SK-N-SH (cell line): ENCODE measurements at regions not wholly inside any gene's neighbourhood (a gene's known extent, or its start where the extent isn't known, plus 50 kb on each side); places are given as distances from the start of the nearest gene placed in this dataset.

Experiments
- ELF1 ChIP-seq: IDR thresholded peaks from 2 replicates; pipeline ENCODE4 v1.4.0; 2012
- EP300 ChIP-seq, 2 experiments: IDR thresholded peaks; 2 replicates each; pipeline versions ENCODE4 v1.4.0 to v1.6.1; 2012; ENCODE audit warnings: borderline replicate concordance in 1 of 2, low read depth in 1 of 2, low read length in 1 of 2
- EZH2phosphoT487 ChIP-seq: fragments of 200-600 bp; sonication (generic); IDR thresholded peaks from 2 replicates; pipeline ENCODE4 v1.6.1; 2017; ENCODE audit warnings: low read depth, mixed run types, mild to moderate bottlenecking, antibody characterized with exemption, moderate library complexity, borderline replicate concordance
- FOSL2 ChIP-seq: IDR thresholded peaks from 2 replicates; pipeline ENCODE4 v1.4.0; 2012; ENCODE audit warnings: low read depth, mild to moderate bottlenecking, moderate library complexity, borderline replicate concordance
- FOXM1 ChIP-seq: IDR thresholded peaks from 2 replicates; pipeline ENCODE4 v1.4.0; 2012; ENCODE audit warnings: low read depth, mild to moderate bottlenecking
- GATA2 ChIP-seq: sonication (generic); formaldehyde crosslinking; IDR thresholded peaks from 2 replicates; pipeline ENCODE4 v1.5.0; 2020; ENCODE audit warnings: mild to moderate bottlenecking, missing genetic modification reagents
- MXI1 ChIP-seq: IDR thresholded peaks from 2 replicates; pipeline ENCODE4 v1.6.1; 2012; ENCODE audit warnings: mild to moderate bottlenecking, low read depth, low read length, improper control_type of control experiment
- RXRA ChIP-seq: IDR thresholded peaks from 2 replicates; pipeline ENCODE4 v1.4.0; 2012; ENCODE audit warnings: low read depth, mild to moderate bottlenecking, borderline replicate concordance
- SIN3A ChIP-seq: IDR thresholded peaks from 2 replicates; pipeline ENCODE4 v1.6.1; 2012; ENCODE audit warnings: low read depth, mild to moderate bottlenecking, low read length, moderate library complexity, borderline replicate concordance
- TCF12 ChIP-seq: IDR thresholded peaks from 2 replicates; pipeline ENCODE4 v1.4.0; 2012
- TF ChIP-seq, protein P1 (sequence below): fragments of 200-600 bp; sonication (generic); IDR thresholded peaks from 2 replicates; pipeline ENCODE4 v1.6.1; 2017; ENCODE audit warnings: antibody characterized with exemption, mild to moderate bottlenecking, moderate library complexity
- TF ChIP-seq, protein P2 (sequence below): IDR thresholded peaks from 2 replicates; pipeline ENCODE4 v1.6.1; 2012; ENCODE audit warnings: mild to moderate bottlenecking, low read depth, low read length, moderate library complexity

DNA sequence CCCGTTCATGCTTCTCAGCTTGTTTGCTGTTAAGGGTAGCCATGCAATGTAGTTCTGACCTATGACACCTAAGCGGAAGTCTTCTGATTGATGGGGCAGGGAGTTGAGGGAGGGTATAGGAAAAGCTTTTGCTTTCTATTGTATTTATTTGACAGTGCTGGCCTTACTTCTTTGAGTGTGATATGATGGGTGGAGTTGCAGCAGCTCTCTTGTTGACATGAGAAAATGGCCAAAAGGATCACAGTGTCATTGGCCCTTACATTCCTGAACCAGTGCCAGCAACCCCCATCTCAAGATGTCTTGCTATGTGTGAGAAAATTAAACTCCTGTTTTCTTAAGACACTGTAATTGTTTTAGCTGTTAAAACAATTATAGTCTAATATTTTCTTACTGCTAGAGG lies 117.5 kb downstream of the SAMD5 start:
- TF ChIP-seq EZH2phosphoT487 (no peak), RXRA (no peak), FOSL2 (no peak), EP300 (IDR thresholded peaks at IDR 0.05; ENCODE audit: borderline replicate concordance in 1 of 2, low read depth in 1 of 2, low read length in 1 of 2) (no peak), SIN3A (no peak), MXI1 (no peak), ELF1 (no peak), TCF12 (no peak), GATA2 (CRISPR knock-in tag) (no peak), FOXM1 (no peak)
- TF ChIP-seq, protein P1, sequence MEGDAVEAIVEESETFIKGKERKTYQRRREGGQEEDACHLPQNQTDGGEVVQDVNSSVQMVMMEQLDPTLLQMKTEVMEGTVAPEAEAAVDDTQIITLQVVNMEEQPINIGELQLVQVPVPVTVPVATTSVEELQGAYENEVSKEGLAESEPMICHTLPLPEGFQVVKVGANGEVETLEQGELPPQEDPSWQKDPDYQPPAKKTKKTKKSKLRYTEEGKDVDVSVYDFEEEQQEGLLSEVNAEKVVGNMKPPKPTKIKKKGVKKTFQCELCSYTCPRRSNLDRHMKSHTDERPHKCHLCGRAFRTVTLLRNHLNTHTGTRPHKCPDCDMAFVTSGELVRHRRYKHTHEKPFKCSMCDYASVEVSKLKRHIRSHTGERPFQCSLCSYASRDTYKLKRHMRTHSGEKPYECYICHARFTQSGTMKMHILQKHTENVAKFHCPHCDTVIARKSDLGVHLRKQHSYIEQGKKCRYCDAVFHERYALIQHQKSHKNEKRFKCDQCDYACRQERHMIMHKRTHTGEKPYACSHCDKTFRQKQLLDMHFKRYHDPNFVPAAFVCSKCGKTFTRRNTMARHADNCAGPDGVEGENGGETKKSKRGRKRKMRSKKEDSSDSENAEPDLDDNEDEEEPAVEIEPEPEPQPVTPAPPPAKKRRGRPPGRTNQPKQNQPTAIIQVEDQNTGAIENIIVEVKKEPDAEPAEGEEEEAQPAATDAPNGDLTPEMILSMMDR: no peak
- TF ChIP-seq, protein P2, sequence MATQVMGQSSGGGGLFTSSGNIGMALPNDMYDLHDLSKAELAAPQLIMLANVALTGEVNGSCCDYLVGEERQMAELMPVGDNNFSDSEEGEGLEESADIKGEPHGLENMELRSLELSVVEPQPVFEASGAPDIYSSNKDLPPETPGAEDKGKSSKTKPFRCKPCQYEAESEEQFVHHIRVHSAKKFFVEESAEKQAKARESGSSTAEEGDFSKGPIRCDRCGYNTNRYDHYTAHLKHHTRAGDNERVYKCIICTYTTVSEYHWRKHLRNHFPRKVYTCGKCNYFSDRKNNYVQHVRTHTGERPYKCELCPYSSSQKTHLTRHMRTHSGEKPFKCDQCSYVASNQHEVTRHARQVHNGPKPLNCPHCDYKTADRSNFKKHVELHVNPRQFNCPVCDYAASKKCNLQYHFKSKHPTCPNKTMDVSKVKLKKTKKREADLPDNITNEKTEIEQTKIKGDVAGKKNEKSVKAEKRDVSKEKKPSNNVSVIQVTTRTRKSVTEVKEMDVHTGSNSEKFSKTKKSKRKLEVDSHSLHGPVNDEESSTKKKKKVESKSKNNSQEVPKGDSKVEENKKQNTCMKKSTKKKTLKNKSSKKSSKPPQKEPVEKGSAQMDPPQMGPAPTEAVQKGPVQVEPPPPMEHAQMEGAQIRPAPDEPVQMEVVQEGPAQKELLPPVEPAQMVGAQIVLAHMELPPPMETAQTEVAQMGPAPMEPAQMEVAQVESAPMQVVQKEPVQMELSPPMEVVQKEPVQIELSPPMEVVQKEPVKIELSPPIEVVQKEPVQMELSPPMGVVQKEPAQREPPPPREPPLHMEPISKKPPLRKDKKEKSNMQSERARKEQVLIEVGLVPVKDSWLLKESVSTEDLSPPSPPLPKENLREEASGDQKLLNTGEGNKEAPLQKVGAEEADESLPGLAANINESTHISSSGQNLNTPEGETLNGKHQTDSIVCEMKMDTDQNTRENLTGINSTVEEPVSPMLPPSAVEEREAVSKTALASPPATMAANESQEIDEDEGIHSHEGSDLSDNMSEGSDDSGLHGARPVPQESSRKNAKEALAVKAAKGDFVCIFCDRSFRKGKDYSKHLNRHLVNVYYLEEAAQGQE: no peak
